ENCODE measurements at regions not wholly inside any gene's neighbourhood (a gene's known extent, or its start where the extent isn't known, plus 50 kb on each side); places are given as distances from the start of the nearest gene placed in this dataset.

GRCh38 chr6:111972745-111973117 lies 81.2 kb upstream of the CCN6 start:
- H3K9me3 ChIP-seq (ENCODE audit: control insufficient read depth, low read length), result no peaks in the 10 kb centered on the region
- no peaks in the 10 kb centered on the region for H3K36me3 ChIP-seq (ENCODE audit: control insufficient read depth, insufficient read depth, low read length)
- no peak overlapping the region for H3K4me3 Mint-ChIP-seq
- no peak for DNase-seq
- no peaks in the 10 kb centered on the region for H3K4me1 ChIP-seq (ENCODE audit: control insufficient read depth, insufficient read depth, low read length)
- peaks cover 5% of the 10 kb centered on the region for H3K4me1 Mint-ChIP-seq
- no peaks in the 10 kb centered on the region for H3K36me3 Mint-ChIP-seq (ENCODE audit: low read depth)
- H3K27ac Mint-ChIP-seq, result no peak overlapping the region
- H3K9me3 Mint-ChIP-seq, result no peaks in the 10 kb centered on the region
- H3K9ac ChIP-seq (ENCODE audit: extremely low read depth, low read length, poor library complexity, severe bottlenecking), result no peak overlapping the region
- H3K4me3 ChIP-seq (ENCODE audit: low read length), result no peak overlapping the region
- H3K27ac ChIP-seq (ENCODE audit: low read depth, low read length), result no peak overlapping the region
- H3K27me3 Mint-ChIP-seq (ENCODE audit: insufficient read depth), result no peaks in the 10 kb centered on the region
- H3K27me3 ChIP-seq (ENCODE audit: control insufficient read depth, insufficient read depth, low read length, poor library complexity, severe bottlenecking), result no peaks in the 10 kb centered on the region
- TF ChIP-seq, protein P1, sequence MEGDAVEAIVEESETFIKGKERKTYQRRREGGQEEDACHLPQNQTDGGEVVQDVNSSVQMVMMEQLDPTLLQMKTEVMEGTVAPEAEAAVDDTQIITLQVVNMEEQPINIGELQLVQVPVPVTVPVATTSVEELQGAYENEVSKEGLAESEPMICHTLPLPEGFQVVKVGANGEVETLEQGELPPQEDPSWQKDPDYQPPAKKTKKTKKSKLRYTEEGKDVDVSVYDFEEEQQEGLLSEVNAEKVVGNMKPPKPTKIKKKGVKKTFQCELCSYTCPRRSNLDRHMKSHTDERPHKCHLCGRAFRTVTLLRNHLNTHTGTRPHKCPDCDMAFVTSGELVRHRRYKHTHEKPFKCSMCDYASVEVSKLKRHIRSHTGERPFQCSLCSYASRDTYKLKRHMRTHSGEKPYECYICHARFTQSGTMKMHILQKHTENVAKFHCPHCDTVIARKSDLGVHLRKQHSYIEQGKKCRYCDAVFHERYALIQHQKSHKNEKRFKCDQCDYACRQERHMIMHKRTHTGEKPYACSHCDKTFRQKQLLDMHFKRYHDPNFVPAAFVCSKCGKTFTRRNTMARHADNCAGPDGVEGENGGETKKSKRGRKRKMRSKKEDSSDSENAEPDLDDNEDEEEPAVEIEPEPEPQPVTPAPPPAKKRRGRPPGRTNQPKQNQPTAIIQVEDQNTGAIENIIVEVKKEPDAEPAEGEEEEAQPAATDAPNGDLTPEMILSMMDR (conservative IDR thresholded peaks at IDR 0.05), result no peak
- 93 to 96% methylated on average over 4 to 5 of the region's 5 CpGs for WGBS, 2 experiments (ENCODE audit: insufficient coverage in 1 of 2, insufficient read length in 1 of 2)

DNA sequence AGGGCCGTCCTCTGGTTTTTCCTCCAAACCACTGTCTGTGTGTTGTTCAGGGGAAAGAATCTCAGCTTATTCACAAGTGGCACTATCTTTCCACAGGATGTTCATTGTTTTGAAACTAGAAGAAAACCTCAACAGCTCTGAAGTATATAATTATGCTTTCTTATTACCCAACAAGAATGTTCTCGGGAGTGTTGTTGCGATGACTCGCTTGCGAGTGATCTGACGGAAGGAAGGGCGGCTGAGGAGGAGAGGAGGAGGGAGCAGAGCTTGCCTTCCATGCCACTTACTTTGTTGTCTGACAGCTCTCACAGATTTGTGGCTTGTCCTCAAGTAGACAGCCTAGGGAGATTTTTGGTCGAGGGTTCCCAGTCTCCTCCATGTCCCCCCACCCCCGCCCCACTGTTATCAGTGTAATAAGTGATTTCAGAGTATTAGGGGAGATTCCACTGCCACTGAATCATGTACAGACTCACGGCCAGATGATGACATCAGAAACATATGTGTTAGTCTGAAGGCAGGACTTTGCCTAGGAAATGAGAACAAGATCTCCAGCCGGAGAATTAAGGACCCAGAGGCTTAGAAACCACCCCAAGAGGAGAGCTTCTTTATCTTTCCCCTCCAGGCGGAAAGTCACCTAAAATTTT lies 80.7 kb upstream of the CCN6 start:
- TF ChIP-seq, protein P1 (conservative IDR thresholded peaks at IDR 0.05), result no peak
- Histone ChIP-seq H3K9ac (ENCODE audit: extremely low read depth, low read length, poor library complexity, severe bottlenecking) (no peak overlapping the region), H3K4me3 (ENCODE audit: low read length) (no peak overlapping the region), H3K36me3 (ENCODE audit: control insufficient read depth, insufficient read depth, low read length) (no peaks in the 10 kb centered on the region), H3K9me3 (ENCODE audit: control insufficient read depth, low read length) (no peaks in the 10 kb centered on the region), H3K27me3 (ENCODE audit: control insufficient read depth, insufficient read depth, low read length, poor library complexity, severe bottlenecking) (no peaks in the 10 kb centered on the region), H3K27ac (ENCODE audit: low read depth, low read length) (peak overlapping the region; percentile 7), H3K4me1 (ENCODE audit: control insufficient read depth, insufficient read depth, low read length) (no peaks in the 10 kb centered on the region)
- no peak overlapping the region for H3K27ac Mint-ChIP-seq
- no peaks in the 10 kb centered on the region for H3K9me3 Mint-ChIP-seq
- no peaks in the 10 kb centered on the region for H3K36me3 Mint-ChIP-seq (ENCODE audit: low read depth)
- H3K4me1 Mint-ChIP-seq, result peaks cover 5% of the 10 kb centered on the region
- H3K27me3 Mint-ChIP-seq (ENCODE audit: insufficient read depth), result peaks cover under 1% of the 10 kb centered on the region
- 76 to 78% methylated on average over 2 to 12 of the region's 12 CpGs for WGBS, 2 experiments (ENCODE audit: insufficient coverage in 1 of 2, insufficient read length in 1 of 2)
- H3K4me3 Mint-ChIP-seq, result no peak overlapping the region
- DNase-seq, result peak; percentile 68

GRCh38 chr6:111973927-111974639 lies 79.8 kb upstream of the CCN6 start:
- Histone ChIP-seq H3K27me3 (ENCODE audit: control insufficient read depth, insufficient read depth, low read length, poor library complexity, severe bottlenecking) (peaks cover 3% of the 10 kb centered on the region), H3K9me3 (ENCODE audit: control insufficient read depth, low read length) (no peaks in the 10 kb centered on the region), H3K9ac (ENCODE audit: extremely low read depth, low read length, poor library complexity, severe bottlenecking) (no peak overlapping the region), H3K36me3 (ENCODE audit: control insufficient read depth, insufficient read depth, low read length) (no peaks in the 10 kb centered on the region), H3K4me1 (ENCODE audit: control insufficient read depth, insufficient read depth, low read length) (no peaks in the 10 kb centered on the region), H3K27ac (ENCODE audit: low read depth, low read length) (no peak overlapping the region), H3K4me3 (ENCODE audit: low read length) (no peak overlapping the region)
- Mint-ChIP-seq H3K9me3 (no peaks in the 10 kb centered on the region), H3K4me1 (peaks cover 5% of the 10 kb centered on the region), H3K36me3 (ENCODE audit: low read depth) (no peaks in the 10 kb centered on the region), H3K27ac (no peak overlapping the region), H3K27me3 (ENCODE audit: insufficient read depth) (peaks cover 7% of the 10 kb centered on the region), H3K4me3 (no peak overlapping the region)
- WGBS, 2 experiments (ENCODE audit: insufficient coverage in 1 of 2, insufficient read length in 1 of 2), result 90 to 96% methylated on average over 2 to 5 of the region's 5 CpGs
- TF ChIP-seq, protein P1 (conservative IDR thresholded peaks at IDR 0.05), result no peak
- no peak for DNase-seq

Measured in endodermal cell (in vitro differentiated cells).